GM18858 (cell line): ENCODE measurements at regions not wholly inside any gene's neighbourhood (a gene's known extent, or its start where the extent isn't known, plus 50 kb on each side); places are given as distances from the start of the nearest gene placed in this dataset.

Experiments
- ATAC-seq: cut with Tn5 transposase; IDR thresholded peaks from one replicate; pipeline ENCODE4 v1.9.1; 2021; ENCODE audit not compliant: unreplicated experiment

GRCh38 chr12:46473634-46474329 is 101.2 kb upstream of the SLC38A2 start:
- peak; percentile 69 for ATAC-seq

DNA sequence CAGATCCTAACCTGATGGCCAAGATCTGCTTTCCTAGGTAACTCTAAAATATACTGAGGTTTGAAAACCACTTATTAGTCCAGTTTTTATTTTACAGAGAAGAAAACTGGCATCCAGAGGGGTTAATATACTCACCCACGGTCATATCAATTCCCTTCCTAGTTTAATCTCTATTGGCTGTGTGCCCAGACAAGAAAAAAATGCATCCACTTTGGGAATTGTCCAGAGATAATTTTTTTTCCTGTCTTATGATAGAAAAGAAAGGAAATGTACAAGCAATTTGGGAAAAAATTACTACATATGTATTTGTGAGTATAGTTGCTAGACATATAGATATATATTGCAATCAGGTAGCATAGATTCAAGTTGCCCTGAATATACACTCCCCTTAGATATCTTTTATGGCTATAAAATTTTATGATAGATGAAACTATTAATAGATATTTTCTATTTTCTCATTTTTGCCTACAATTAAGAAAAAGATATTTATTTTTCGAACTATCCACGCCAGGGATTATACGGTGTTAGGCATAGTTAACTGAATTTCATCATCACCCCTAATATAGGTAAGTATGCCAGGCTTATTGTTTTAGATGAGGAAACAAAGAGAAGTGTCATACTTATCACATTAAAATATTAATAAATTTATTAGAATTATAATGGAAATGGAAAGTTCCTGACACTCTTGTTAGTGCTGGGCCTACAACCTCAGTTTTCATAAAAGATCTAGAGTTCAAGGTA is 100.5 kb upstream of the SLC38A2 start:
- ATAC-seq: no peak

- no peak for ATAC-seq
These were observed 99.7 kb upstream of the SLC38A2 start for GRCh38 chr12:46472144-46472705.

DNA sequence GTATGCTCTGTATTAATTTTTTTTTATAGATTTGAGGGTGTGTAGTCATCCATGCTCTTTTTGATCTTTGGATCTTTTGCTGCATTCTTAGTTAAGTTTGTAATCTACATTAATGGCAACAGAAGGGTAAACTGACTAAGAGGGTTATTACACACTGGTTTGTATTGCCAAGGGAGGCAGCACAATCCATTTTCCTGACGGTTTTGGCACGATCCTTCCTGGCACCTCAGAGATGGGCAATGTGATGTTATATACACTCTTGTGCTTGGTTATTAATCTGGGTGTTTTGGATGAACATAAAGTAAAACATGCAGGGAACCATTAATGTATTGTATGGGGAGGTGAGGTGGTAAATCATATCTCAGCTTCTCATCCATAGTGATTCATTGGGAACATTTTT is 98.8 kb upstream of the SLC38A2 start:
- no peak for ATAC-seq

DNA sequence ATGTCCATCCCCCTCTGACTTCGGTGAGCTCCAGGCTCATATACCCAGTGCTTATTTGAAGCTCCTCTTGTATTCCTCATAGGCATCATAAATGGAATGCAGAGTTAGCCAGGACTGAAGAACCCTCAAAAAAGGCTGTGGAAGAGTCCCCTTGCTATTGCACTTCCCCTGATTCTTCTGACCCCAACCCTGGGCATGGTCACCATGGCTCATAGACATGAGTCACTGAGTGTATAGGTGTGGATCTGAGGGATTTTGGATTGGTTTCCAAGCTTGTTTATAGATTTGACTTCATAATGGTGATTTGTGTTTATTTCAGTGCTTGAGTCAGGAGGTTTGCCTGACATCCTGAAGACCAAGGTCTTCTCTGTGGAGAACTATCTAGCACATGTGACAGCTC is 98.4 kb upstream of the SLC38A2 start:
- ATAC-seq: no peak

- no peak for ATAC-seq
These were observed 97.6 kb upstream of the SLC38A2 start for GRCh38 chr12:46470036-46470627.

- no peak for ATAC-seq
These were observed 96.2 kb upstream of the SLC38A2 start for GRCh38 chr12:46468813-46469212.

DNA sequence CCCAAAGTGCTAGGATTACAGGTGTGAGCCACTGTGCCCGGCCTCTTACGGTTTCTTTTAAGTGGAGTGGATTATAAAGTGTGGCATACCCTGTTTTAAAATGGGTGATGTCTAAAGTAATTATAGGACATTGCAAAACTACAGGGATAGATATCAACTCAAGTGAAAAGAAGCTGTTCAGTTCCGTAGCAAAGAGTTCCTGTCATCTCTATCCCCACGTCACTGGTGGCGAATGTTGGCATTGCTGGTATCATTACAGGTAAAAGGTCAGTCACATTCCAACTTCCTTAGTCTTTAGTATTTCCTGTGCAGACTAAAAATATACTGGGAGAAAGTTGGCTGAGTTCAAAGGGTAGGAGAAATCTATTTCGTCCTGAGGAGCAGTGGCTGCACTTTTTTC is 95.6 kb upstream of the SLC38A2 start:
- ATAC-seq: no peak

GRCh38 chr12:46465307-46465706 is 92.7 kb upstream of the SLC38A2 start:
- no peak for ATAC-seq

- no peak for ATAC-seq
These were observed 92.3 kb upstream of the SLC38A2 start for GRCh38 chr12:46464863-46465262.

GRCh38 chr12:46462641-46463355 is 90.2 kb upstream of the SLC38A2 start:
- ATAC-seq: no peak

GRCh38 chr12:46461907-46462640 is 89.5 kb upstream of the SLC38A2 start:
- ATAC-seq: no peak

GRCh38 chr12:46461459-46461858 is 88.9 kb upstream of the SLC38A2 start:
- no peak for ATAC-seq

DNA sequence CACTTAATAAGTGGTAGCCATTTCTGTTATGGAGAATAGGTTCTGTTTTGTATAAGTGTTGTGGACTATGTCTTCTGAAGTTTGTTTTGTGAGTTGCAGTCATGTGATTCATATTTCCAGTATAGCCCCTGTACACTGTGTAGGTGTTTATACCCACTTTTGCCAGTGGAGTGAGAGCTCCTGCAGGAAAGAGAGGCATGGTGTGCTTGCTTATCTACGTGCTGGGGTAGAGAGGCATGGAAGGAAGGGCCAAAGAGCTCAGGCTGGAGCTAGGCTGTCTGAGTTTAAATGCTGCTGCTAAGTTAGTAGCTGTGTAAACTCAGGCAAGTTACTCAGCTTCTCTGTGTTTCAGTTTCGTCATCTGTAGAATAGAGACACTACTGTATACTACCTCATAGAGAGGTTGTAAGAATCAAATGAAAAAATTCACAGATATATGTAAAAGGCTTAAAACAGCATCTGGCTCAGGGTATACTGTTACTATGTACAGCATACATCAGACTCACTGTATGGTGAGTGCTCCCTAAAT is 88.2 kb upstream of the SLC38A2 start:
- ATAC-seq: no peak

DNA sequence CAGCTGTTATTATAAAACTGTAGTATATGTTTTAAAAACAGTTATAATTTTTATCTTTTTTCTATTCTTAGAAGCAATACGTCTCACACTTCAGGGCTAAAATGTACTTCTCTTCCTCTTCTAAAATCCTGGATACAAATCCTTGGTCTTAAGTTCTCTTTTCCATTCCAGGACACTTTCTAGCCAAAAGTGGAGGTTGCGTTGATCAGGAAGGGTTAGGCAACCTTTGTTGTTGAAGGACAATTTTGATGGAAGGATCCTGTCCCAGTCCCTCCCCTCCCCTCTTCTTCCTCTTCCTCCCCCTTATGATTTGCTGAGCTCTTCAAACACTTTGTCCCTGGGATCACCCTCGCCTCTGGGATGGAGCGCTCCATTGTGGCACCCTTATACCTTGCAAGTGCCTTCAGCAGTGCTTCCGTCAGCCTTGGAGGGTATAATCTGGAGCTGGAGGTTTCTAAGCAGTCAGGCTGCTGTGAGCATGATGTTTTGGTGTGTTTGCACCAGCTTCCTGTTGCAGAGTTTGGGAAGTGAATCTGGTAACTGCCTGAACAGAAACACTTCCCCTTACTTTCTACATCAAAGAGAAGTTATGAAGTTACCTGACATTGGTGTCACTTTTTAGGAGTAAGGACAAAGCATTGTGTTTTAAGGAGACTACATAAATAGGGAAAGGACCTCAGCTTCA is 87.4 kb upstream of the SLC38A2 start:
- no peak for ATAC-seq

- no peak for ATAC-seq
These were observed 86.5 kb upstream of the SLC38A2 start for GRCh38 chr12:46459111-46459510.

DNA sequence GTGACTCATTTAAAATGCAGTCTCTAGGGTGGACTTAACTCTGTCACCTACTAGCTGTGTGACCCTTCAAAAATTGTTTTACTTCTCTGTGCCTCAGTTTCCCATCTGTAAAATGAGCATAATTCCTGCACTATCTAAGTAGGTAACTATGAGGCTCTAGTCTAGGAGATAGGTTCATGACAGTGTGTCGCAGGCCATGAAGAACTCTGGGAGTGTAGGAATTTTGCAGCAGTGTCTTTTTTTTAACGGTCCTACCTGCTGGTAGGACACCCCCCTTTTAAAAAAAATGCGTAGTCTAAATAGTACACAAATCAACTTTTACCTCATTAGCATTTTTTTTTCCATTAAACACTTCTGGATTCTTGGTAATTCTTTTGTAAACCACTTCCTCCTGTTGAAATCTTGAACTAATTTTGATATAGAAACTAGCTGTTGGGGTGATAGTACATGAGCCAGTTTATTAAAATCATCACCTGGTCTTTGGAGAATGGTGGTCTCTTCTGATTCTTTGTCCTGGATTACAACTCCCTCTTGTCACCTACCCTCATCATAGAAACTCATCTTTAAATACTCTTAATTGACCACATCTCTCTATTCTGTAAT is 86.0 kb upstream of the SLC38A2 start:
- ATAC-seq: no peak

- no peak for ATAC-seq
These were observed 85.4 kb upstream of the SLC38A2 start for GRCh38 chr12:46457958-46458357.
